Stimulated activated CD4-positive, alpha-beta T cell treated with anti-CD3 and anti-CD28 coated beads, Interleukin-4, amount 100 ng/mL, for 48 hours (primary cell): ENCODE measurements at regions not wholly inside any gene's neighbourhood (a gene's known extent, or its start where the extent isn't known, plus 50 kb on each side); places are given as distances from the start of the nearest gene placed in this dataset.
"Not testable (repeated sequence)": the region's sequence is repeated elsewhere in the genome, so short reads cannot be mapped to it uniquely, and the experiment has no call there.

Source experiments
- DNase-seq, 2 donors: peaks; one replicate each; pipeline ENCODE4 v3.0.0-alpha.2; 2020; ENCODE audit warnings: low read depth in 2 of 2

DNA sequence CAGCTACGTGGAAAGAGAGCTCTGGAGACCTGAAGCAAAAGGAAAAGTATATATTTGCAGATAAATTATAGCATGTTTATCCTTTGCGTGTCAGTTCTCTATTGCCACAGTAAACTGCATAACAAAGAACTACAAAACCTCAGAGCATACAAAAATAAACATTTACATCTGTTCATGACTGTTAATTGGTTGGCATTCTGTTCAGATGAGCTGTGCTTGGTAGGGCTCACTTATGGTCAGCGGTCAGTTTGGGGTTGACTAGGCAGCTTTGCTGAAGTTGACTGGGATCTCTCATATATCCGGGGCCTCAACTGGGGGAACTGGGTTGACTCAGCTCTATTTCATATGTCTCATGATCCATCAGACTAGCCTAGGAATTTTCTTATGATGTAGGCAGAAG lies 257.7 kb downstream of the TLE1 start:
- DNase-seq: no peak

DNA sequence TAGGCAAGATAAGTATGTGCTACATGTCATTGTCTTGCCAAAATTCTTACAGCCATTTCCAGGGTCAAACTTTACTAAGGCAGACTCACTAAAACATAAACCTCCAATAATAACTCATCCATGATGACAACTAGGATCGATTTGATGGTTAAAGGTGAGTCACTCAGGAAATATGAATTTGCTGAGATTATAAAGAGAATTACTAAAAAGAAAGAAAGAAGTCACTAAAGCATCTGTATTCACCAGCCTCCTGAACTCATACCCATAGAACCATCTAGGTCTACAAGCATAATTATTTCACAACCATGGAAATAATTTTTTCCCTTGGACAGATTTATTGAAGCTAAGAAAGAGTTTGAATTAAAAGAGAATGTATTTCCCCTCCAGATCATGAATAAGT lies 258.6 kb downstream of the TLE1 start:
- no peak for DNase-seq

DNA sequence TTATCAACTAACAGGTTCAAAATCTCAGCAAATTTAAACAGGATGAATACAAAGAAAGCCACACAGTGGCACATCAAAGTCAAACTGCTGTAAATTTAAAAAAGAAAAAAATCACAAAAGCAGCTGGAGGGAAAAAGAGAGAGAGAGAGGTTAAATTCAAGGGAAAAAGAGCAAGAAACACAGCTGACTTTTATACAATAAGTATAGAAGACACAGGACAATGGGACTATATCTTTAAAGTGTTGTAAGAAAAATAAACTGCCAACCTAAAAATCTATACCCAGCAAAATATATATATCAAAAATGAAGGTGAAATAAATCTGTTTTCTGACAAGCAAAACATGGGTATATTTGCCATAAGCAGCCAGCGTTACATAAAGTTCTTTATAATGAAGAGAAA lies 261.5 kb downstream of the TLE1 start:
- no peak for DNase-seq

DNA sequence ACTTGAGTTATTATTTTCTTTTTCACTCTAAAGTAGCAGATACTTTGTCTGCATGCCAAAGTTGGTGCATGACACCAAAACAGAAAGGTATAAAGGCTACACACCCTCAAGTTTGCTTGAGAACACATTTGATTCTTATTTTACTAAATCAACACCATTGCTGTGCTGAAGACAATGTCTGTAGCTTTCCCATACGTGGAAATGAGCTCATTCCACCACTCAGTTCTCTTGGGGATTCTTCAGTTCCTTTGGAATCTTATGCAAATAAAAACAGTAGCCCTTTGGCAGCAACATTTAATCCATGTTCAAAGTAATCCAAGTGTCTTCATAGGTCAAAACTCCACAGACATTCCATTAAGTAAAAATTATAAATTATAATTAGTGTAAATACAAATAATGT lies 264.9 kb downstream of the TLE1 start:
- no peak for DNase-seq

DNA sequence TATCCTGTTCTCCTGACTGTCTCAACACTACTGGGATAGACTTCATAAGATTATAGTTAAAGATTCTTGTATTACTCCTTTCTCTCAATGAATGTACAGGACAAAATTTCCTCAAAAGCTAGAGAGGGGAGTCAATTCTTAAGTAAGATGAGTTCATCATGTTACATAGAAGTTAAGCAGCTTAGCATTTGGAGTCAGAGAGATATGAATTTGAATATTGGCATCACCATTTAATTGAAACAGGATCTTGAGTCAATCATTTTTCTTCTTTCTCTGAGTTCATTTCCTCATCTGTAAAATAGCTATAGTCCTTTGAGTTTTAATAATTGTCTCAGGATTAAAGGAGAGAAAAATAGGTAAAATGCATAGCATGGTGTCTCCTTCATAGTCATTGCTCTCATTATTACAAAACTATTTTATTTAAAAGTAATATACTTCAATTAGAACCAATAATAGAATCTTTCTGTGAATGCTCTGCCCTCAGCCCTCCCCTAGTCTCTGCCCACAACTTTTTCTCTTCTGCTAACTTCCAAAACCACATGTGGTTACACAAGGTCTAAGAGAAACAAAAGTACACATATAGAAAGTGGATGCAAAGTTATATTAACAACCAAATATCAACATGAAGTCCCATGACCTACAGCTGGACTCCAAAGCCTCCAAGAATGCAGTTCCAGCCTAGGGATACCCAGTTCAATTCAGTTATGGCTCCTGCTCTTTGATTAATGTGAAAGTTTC lies 265.6 kb downstream of the TLE1 start:
- DNase-seq: no peak

DNA sequence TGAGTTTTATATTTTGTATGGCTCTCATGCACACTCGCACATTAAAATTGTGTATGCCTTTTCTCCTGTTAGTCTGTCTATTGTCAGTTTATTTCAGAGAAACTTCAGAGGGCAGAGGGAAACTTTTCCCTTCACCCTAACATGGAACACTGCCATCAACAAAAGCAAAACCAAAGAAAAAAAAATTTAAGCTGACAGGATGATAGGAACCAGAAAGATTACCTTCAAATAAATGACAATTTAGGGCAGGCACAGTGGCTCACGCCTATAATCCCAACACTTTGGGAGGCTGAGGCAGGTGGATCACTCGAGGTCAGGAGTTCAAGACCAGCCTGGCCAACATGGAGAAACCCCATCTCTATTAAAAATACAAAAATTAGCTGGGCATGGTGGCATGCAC lies 268.3 kb downstream of the TLE1 start:
- DNase-seq: not testable (repeated sequence)

DNA sequence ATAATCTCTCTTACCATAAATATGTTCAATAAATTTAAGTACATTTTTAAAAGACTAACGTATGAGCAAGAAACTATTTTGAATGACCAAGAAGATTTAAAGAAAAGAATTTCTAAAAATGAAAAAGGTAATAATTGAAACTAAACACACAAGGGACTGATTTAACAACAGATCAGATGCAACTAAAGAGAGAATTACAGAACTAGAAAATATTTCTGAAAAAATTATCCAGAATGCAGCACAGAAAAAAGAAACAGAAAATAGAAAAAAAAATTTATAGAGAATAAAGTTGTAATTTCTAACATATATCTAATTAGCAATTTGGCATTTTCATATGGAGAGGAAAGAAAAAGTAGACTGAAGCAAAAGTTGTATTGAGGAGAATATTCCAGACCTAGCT lies 269.3 kb downstream of the TLE1 start:
- DNase-seq: no peak

DNA sequence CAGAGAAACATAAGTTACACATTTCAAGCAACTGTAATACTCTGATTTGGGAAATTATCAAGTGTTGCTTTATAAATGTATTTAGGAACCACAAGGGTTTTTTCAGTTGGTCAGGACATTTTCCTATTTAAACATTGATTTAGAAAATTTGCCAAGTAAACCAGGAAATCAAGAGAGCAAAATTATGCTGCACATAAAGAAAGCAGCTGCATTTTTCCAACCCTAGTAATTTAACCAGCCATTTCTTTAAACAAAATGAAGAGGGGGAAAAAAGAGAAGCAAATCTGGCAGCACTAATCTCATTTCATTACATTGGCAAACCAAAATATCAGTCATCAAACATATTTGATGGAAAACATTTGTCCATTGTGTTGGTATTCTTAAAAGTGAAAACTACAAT lies 271.4 kb downstream of the TLE1 start:
- DNase-seq: no peak

DNA sequence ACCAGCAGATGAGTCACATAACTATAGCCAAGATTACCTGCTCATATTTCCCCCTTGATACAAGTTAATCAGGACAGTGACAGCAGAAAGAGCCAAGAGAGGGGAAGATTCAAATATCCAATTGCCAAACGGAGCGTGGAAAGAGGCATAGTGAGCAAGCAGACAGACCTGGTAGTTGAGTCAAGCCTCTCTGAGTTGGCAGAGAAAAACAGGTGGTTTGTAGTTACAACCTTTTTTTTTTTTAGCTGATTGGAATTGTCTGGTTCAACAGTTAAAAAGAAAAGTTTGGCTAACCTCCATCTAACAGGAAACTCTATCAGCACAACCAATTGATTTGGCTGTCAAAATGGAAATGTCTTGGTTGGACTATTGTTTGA lies 272.1 kb downstream of the TLE1 start:
- no peak for DNase-seq

DNA sequence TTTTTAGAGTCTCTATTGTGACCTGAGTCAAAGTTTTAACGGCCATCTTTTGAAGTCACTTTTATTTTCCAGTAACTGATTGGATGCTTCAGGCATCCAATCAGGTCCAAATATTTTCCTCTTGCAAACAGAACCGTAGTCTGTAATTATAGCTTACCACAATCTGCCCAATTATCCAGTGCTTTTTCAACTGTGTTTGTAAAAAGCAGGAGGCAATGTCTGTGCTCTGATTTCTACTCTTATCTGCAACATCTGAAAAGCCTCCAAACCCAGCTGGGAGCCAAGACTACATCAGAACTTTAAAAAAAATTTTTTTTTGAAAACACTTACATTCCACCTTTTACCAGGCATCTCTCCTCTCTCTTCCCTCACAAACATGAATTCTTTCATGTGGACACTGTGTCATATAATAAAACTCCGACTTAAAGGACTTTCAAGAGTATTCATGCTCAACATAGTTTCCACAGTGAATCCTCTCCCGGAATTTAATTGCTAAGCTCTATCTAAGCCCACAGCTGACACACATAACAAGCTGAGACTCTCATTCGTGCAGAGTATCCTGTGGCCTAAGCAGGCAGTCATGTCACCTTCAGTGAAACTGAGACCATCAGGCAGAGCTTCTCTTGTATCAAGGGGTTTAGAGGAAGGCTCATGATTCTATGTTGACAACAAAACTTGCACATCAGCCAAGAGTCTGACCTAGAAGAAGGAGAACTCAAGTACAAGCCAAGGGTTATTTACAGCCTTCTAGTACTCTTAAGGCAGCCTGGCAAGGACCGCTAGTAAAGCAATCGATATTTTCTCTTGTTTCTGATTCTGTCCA lies 272.7 kb downstream of the TLE1 start:
- DNase-seq: no peak

DNA sequence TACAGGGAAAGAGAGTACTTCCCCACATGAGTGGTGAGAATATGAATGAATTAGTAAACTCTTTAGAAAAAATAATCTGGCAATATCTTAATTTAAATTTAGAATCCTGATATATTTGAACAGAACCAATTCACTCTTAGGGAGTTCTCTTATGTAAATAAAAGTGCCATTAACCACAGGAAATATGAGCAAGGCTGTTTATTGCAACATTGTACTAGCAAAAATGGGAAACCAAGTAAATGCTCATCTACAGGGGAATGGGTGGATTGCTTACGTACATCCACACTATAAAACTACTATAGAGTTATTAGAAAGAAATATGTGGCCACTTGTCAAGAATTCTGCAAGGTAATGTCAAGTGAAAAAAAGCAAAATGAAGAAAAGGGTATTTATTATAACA lies 274.5 kb downstream of the TLE1 start:
- no peak for DNase-seq

DNA sequence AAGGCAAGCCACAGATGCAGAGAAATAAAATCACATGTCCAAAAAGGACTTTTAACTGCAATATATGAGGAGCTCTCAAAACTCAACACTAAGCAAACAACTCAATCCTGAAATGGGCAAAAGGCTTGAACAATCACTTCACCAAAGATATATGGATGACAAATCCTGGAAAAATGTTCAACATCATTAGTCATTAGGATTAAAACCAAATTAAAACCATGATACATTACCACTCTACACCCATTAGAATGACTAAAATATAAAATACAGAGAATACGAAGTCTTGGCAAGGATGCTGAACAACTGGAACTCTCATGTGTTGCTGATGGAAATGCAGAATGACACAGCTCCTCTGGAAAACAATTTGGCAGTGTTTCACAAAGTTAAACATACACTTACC lies 277.4 kb downstream of the TLE1 start:
- no peak for DNase-seq

DNA sequence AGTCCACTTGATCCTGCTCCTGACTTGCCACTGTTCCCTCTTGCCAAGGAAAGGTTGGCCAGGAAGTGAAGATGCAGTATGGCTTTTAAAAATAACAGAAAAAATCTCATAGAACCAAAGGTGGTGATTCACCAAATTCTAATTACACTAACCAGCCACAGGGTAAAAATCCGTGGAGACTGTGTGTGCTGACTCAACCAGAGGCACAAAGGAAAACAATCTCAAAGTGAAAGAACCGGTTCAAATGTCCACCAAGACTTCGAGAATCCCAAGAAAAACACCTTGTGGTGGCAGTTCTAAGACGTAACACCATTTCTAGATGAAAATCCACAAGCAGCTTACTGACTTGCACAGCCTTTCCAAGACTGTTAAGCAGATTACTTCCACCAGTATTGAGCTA lies 279.1 kb downstream of the TLE1 start:
- DNase-seq: no peak

DNA sequence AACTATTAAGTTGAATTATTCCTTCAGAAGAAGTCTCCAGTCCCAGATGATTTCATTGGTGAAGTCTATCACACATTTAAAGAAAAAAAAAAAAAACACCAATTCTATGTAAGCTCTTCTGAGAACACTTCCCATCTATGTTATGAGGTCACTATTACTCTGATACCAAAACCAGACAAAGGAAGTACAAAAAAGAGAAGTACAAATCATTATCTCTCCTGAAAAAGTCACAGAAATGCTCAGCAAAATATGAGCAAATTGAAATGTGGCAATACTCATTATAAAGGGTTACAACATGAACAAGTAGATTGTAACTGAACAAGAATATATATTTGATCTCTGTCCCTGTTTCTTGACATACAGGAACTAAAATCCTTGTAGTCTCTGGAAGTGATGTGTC lies 280.4 kb downstream of the TLE1 start:
- no peak for DNase-seq

DNA sequence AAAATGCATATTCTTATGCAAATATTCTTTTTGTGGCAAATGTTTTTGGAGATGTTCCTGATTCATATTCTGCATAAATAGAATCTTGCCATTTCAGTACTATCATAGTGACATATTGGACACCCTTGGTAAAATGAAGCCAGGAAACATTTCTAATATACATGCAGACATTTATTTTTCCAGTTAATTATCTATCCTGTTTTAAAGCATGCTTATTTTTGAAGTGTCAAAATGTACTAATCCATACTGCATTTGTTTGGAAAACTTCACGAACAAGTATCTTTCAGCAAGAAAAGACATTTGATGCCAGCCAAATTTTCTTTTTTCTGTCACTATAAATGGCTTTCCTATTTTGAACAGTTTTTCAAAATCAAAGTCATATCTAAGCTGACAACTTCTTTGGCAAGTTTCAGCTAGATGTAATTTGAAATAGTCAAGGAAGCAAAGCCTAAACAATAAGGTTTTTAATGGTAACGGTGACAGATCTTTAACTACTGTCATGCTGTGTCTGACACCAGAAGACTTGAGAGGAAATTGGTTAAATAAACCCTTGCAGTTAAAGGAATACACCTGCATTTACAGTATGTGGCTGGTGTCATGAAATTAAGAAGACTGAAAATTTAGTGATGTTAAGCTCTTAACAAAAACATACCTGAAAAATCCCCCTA lies 284.3 kb downstream of the TLE1 start:
- DNase-seq: no peak

DNA sequence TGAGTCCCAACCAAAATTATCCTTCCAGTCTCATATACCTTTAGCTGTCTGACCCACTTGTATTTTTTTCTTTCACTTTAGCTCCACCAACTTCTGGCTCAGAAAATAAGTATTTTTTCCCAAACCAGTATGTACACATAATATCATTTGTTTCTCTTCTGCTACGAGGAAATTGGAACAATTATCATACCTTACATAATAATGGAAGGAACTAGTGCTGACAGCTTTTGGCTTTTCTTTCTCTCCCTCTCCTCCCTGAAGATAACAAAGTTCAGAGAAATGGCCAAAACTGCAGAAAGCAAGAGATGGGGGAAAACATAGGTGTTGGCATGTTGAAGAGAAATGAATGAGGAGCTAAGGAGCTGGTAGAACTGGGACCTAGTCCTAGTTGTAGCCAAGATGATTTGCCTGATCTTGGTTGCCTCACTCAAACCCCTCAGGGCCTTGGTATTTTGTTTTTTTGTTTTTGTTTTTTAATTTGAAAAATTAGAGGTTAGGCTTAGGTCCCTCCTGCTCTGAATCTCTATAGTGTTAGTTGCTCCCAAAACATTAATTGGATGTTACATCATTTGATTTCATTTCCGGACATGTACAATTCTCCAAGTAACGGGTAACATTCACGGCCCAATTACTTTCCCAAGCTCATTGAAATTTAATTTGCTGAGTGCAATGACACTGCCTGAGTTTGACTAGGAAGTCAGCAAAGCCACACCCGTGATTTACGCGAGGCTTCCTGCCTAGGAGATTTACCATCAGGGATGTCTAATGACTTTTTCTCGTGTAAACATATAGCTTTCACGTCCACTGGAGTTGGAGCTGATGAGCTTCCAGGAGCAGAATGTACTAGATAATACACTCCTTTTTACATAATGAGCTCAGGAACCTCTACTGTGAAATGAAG lies 291.6 kb downstream of the TLE1 start:
- DNase-seq: no peak

DNA sequence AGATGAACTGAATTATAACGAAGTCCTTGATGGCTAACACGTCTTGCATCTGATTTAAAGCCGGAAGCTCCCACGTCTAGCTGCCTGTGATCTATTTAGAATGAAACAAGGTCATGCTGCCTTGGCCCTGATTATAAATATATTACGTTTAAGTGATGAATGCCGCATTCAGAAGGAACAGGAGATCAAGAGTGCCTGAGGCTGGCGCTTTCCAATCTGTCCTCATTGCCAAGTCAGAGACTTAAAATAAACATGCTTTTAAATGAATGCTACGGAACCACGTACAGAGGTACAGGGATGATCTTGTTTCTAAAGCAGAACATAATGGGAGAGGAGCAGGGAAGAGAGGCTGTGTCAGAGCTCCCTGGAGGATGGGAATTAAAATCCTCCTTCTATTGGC lies 292.8 kb downstream of the TLE1 start:
- no peak for DNase-seq

DNA sequence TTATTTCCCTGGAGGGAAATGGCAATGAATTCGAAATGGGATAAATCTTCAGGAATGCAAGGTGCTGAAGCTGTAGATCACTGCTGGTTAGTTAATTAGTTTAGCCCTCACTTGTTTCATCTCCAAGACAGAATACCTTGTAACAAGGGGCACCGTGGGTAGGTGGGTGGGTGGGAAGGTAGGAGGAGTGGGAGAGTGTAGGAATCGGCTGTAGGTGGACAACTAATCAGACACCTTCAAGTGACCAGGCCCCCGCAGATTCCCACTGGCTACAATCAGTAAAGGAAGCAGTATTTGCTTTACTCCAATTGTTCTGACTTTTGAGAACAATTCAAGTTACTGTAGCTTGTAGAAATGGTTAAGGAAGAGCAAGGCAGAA lies 293.7 kb downstream of the TLE1 start:
- no peak for DNase-seq

DNA sequence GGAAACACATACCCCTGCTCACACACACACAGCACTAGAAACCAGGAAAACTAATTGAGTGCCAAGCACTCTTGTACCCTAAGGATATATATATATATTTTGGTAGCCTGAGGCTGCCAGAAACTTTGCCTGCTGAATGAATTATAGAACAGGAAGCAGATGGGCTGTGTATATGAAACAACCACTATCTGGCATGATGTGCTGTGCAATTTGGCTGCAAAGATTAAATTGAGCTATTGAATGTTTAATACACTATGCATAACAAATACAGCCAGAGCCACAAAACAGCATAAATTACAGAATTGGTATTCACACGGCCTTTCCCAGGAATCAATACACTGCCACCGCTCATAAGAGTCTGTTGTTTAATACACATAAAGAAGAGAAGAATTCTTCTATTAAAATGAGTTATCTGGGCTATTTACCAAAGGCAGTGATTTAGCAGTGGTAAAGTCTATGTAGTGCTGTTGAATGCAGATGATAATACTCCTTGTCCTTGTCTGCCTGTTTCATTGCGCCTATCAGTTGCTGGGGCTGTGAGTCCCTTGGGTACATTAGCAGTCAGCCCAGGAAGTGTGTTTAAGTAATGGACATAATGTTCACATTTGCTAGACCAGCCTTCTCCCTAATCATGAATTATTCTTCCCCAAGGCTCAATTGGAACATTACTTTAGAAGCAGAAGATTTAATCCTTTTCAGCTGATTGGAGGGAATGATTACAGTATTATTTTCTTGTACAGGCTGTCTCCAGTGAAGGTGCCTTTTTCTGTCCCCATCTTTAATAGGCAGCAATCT lies 294.3 kb downstream of the TLE1 start:
- DNase-seq: no peak

DNA sequence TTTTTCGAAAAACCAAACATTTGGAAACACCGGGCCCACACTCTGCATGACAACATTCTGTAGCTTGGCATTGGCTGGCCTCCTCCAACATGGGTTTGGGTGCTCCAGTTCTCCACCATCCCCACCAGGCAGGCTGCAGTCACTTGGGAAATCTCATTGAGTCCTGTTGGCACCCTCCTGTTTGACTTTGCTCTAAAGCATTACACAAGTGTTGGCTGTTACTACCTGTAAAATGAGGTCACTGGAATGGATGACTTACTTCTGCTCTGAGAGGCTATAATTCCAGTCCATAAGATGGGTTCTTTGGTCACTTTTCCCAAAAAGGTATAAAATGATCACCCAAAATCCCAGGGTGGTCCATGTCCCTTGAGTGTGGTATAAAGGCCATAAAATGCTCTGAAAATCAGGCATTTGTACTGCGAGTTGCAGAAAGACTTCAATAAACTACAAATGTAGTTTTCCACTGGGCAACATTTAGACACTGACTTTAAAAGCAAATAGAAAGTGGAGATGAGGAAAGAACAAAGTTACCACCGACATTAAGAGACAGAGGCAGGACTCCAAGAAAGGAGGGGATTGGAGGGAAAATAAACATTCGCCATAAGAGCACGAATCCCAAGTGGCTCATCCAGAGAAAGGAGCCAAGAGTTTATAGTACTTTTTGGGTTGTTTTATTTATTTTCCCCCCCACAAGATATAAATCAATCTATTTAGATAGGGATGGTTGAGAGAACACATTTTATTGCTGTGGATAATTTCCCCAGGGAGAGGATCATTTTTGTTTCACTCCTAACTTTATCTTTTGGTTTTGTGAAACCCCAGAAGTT lies 295.1 kb downstream of the TLE1 start:
- DNase-seq: no peak
